ENCODE measurements at regions not wholly inside any gene's neighbourhood (a gene's known extent, or its start where the extent isn't known, plus 50 kb on each side); places are given as distances from the start of the nearest gene placed in this dataset.

GRCh38 chr5:51895834-51896233 is 512.6 kb downstream of the ISL1 start (continued):
- TF ChIP-seq, protein P1, sequence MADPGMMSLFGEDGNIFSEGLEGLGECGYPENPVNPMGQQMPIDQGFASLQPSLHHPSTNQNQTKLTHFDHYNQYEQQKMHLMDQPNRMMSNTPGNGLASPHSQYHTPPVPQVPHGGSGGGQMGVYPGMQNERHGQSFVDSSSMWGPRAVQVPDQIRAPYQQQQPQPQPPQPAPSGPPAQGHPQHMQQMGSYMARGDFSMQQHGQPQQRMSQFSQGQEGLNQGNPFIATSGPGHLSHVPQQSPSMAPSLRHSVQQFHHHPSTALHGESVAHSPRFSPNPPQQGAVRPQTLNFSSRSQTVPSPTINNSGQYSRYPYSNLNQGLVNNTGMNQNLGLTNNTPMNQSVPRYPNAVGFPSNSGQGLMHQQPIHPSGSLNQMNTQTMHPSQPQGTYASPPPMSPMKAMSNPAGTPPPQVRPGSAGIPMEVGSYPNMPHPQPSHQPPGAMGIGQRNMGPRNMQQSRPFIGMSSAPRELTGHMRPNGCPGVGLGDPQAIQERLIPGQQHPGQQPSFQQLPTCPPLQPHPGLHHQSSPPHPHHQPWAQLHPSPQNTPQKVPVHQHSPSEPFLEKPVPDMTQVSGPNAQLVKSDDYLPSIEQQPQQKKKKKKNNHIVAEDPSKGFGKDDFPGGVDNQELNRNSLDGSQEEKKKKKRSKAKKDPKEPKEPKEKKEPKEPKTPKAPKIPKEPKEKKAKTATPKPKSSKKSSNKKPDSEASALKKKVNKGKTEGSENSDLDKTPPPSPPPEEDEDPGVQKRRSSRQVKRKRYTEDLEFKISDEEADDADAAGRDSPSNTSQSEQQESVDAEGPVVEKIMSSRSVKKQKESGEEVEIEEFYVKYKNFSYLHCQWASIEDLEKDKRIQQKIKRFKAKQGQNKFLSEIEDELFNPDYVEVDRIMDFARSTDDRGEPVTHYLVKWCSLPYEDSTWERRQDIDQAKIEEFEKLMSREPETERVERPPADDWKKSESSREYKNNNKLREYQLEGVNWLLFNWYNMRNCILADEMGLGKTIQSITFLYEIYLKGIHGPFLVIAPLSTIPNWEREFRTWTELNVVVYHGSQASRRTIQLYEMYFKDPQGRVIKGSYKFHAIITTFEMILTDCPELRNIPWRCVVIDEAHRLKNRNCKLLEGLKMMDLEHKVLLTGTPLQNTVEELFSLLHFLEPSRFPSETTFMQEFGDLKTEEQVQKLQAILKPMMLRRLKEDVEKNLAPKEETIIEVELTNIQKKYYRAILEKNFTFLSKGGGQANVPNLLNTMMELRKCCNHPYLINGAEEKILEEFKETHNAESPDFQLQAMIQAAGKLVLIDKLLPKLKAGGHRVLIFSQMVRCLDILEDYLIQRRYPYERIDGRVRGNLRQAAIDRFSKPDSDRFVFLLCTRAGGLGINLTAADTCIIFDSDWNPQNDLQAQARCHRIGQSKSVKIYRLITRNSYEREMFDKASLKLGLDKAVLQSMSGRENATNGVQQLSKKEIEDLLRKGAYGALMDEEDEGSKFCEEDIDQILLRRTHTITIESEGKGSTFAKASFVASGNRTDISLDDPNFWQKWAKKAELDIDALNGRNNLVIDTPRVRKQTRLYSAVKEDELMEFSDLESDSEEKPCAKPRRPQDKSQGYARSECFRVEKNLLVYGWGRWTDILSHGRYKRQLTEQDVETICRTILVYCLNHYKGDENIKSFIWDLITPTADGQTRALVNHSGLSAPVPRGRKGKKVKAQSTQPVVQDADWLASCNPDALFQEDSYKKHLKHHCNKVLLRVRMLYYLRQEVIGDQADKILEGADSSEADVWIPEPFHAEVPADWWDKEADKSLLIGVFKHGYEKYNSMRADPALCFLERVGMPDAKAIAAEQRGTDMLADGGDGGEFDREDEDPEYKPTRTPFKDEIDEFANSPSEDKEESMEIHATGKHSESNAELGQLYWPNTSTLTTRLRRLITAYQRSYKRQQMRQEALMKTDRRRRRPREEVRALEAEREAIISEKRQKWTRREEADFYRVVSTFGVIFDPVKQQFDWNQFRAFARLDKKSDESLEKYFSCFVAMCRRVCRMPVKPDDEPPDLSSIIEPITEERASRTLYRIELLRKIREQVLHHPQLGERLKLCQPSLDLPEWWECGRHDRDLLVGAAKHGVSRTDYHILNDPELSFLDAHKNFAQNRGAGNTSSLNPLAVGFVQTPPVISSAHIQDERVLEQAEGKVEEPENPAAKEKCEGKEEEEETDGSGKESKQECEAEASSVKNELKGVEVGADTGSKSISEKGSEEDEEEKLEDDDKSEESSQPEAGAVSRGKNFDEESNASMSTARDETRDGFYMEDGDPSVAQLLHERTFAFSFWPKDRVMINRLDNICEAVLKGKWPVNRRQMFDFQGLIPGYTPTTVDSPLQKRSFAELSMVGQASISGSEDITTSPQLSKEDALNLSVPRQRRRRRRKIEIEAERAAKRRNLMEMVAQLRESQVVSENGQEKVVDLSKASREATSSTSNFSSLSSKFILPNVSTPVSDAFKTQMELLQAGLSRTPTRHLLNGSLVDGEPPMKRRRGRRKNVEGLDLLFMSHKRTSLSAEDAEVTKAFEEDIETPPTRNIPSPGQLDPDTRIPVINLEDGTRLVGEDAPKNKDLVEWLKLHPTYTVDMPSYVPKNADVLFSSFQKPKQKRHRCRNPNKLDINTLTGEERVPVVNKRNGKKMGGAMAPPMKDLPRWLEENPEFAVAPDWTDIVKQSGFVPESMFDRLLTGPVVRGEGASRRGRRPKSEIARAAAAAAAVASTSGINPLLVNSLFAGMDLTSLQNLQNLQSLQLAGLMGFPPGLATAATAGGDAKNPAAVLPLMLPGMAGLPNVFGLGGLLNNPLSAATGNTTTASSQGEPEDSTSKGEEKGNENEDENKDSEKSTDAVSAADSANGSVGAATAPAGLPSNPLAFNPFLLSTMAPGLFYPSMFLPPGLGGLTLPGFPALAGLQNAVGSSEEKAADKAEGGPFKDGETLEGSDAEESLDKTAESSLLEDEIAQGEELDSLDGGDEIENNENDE (IDR thresholded peaks at IDR 0.05; ENCODE audit: insufficient replicate concordance, low read length): no peak
- TF ChIP-seq, protein P2, sequence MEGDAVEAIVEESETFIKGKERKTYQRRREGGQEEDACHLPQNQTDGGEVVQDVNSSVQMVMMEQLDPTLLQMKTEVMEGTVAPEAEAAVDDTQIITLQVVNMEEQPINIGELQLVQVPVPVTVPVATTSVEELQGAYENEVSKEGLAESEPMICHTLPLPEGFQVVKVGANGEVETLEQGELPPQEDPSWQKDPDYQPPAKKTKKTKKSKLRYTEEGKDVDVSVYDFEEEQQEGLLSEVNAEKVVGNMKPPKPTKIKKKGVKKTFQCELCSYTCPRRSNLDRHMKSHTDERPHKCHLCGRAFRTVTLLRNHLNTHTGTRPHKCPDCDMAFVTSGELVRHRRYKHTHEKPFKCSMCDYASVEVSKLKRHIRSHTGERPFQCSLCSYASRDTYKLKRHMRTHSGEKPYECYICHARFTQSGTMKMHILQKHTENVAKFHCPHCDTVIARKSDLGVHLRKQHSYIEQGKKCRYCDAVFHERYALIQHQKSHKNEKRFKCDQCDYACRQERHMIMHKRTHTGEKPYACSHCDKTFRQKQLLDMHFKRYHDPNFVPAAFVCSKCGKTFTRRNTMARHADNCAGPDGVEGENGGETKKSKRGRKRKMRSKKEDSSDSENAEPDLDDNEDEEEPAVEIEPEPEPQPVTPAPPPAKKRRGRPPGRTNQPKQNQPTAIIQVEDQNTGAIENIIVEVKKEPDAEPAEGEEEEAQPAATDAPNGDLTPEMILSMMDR (IDR thresholded peaks at IDR 0.05; ENCODE audit: control extremely low read depth in 1 of 3, insufficient read depth in 1 of 3, low read depth in 1 of 3, low read length in 3 of 3): no peak
- TF ChIP-seq KDM4A (IDR thresholded peaks at IDR 0.05; ENCODE audit: low read depth, low read length, severe bottlenecking) (no peak), TCF12 (IDR thresholded peaks at IDR 0.05; ENCODE audit: low read depth, low read length) (no peak), TAF7 (optimal IDR thresholded peaks at IDR 0.05; ENCODE audit: borderline replicate concordance, low read depth, low read length) (no peak), EP300 (IDR thresholded peaks at IDR 0.05; ENCODE audit: borderline replicate concordance in 1 of 2, low read depth in 2 of 2, low read length in 2 of 2) (no peak), NANOG (IDR thresholded peaks at IDR 0.05; ENCODE audit: insufficient read depth, low read depth, low read length, poor library complexity, severe bottlenecking) (no peak), YY1 (IDR thresholded peaks at IDR 0.05; ENCODE audit: low read depth, low read length) (no peak)
